Neural progenitor cell (in vitro differentiated cells): ENCODE measurements at regions not wholly inside any gene's neighbourhood (a gene's known extent, or its start where the extent isn't known, plus 50 kb on each side); places are given as distances from the start of the nearest gene placed in this dataset.

Experiments
- DNase-seq: peaks from one replicate; pipeline ENCODE4 v3.0.0-alpha.2; 2016; ENCODE audit warnings: low spot score
- H2AFZ ChIP-seq: fragments of 200-600 bp; sonication (generic); replicated peaks from 2 replicates; pipeline ENCODE4 v1.6.1; 2016; ENCODE audit warnings: antibody characterized with exemption
- H3F3A ChIP-seq: fragments of 200-600 bp; sonication (generic); 2 replicates; pipeline ENCODE4 v1.6.1; 2016; ENCODE audit warnings: antibody characterized with exemption, low read depth
- H3K27ac ChIP-seq: fragments of 200-600 bp; sonication (generic); 2 replicates; pipeline ENCODE4 v1.5.1; 2016; ENCODE audit warnings: mild to moderate bottlenecking
- H3K27me3 ChIP-seq: fragments of 200-600 bp; sonication (generic); 2 replicates; pipeline ENCODE4 v1.6.1; 2016; ENCODE audit warnings: mild to moderate bottlenecking, moderate library complexity
- H3K36me3 ChIP-seq: fragments of 200-600 bp; sonication (generic); 2 replicates; pipeline ENCODE4 v1.5.1; 2016
- H3K4me1 ChIP-seq: fragments of 200-600 bp; sonication (generic); 2 replicates; pipeline ENCODE4 v1.6.1; 2016; ENCODE audit warnings: mixed run types
- H3K4me2 ChIP-seq: fragments of 200-600 bp; sonication (generic); 2 replicates; pipeline ENCODE4 v1.6.1; 2016
- H3K4me3 ChIP-seq: fragments of 200-600 bp; sonication (generic); 2 replicates; pipeline ENCODE4 v1.5.1; 2016
- H3K79me2 ChIP-seq: fragments of 200-600 bp; sonication (generic); 2 replicates; pipeline ENCODE4 v1.6.1; 2016; ENCODE audit warnings: low read depth
- H3K9ac ChIP-seq: fragments of 200-600 bp; sonication (generic); 2 replicates; pipeline ENCODE4 v1.6.1; 2016
- H3K9me3 ChIP-seq: fragments of 200-600 bp; sonication (generic); 2 replicates; pipeline ENCODE4 v1.5.1; 2016; ENCODE audit warnings: low read depth
- H4K20me1 ChIP-seq: fragments of 200-600 bp; sonication (generic); 2 replicates; pipeline ENCODE4 v1.6.1; 2016; ENCODE audit warnings: low read depth
- H3K27ac Mint-ChIP-seq: 3 replicates; pipeline ENCODE4 v1.8.0; 2021; ENCODE audit warnings: mixed read lengths
- H3K27me3 Mint-ChIP-seq: 2 replicates; pipeline ENCODE4 v1.8.0; 2022; ENCODE audit warnings: low read depth, mild to moderate bottlenecking, inconsistent platforms, moderate library complexity, mixed read lengths; ENCODE audit not compliant: insufficient read depth
- H3K36me3 Mint-ChIP-seq: 3 replicates; pipeline ENCODE4 v1.8.0; 2021; ENCODE audit warnings: mixed read lengths
- H3K4me1 Mint-ChIP-seq: 3 replicates; pipeline ENCODE4 v1.8.0; 2021; ENCODE audit warnings: mixed read lengths
- H3K4me3 Mint-ChIP-seq: 3 replicates; pipeline ENCODE4 v1.8.0; 2021; ENCODE audit warnings: mild to moderate bottlenecking, moderate library complexity, mixed read lengths
- H3K9me3 Mint-ChIP-seq: 3 replicates; pipeline ENCODE4 v1.8.0; 2020; ENCODE audit warnings: mixed read lengths
- CTCF ChIP-seq: fragments of 200-600 bp; sonication (generic); IDR thresholded peaks from 2 replicates; pipeline ENCODE4 v1.5.1; 2017; ENCODE audit warnings: antibody characterized with exemption, mild to moderate bottlenecking
- EZH2 ChIP-seq: fragments of 200-600 bp; sonication (generic); IDR thresholded peaks from 2 replicates; pipeline ENCODE4 v1.6.1; 2017; ENCODE audit warnings: antibody characterized with exemption, mild to moderate bottlenecking, moderate library complexity
- EZH2phosphoT487 ChIP-seq: fragments of 200-600 bp; sonication (generic); IDR thresholded peaks from 2 replicates; pipeline ENCODE4 v1.6.1; 2017; ENCODE audit warnings: antibody characterized with exemption

GRCh38 chr11:60633645-60634044 lies 65.8 kb upstream of the MS4A8 start:
- TF ChIP-seq EZH2 (no peak), EZH2phosphoT487 (no peak), CTCF (no peak)
- Mint-ChIP-seq H3K4me1 (no peaks in the 10 kb centered on the region), H3K9me3 (peaks cover 10% of the 10 kb centered on the region), H3K27ac (no peak overlapping the region), H3K36me3 (no peaks in the 10 kb centered on the region), H3K4me3 (no peak overlapping the region), H3K27me3 (peaks cover 4% of the 10 kb centered on the region)
- H3K27ac ChIP-seq = no peak overlapping the region
- H3K4me1 ChIP-seq = no peaks in the 10 kb centered on the region
- H3K4me2 ChIP-seq = no peak overlapping the region
- no peaks in the 10 kb centered on the region for H4K20me1 ChIP-seq
- no peak overlapping the region for H3K4me3 ChIP-seq
- DNase-seq = no peak
- H3K36me3 ChIP-seq = no peaks in the 10 kb centered on the region
- no peaks in the 10 kb centered on the region for H3K9me3 ChIP-seq
- no peak overlapping the region for H3K9ac ChIP-seq
- H3F3A ChIP-seq = no peaks in the 10 kb centered on the region
- H3K27me3 ChIP-seq = no peaks in the 10 kb centered on the region
- H3K79me2 ChIP-seq = no peaks in the 10 kb centered on the region
- H2AFZ ChIP-seq = no peak overlapping the region

- Histone ChIP-seq H3K27me3 (no peaks in the 10 kb centered on the region), H3K9me3 (no peaks in the 10 kb centered on the region), H3K4me2 (no peak overlapping the region), H3F3A (no peaks in the 10 kb centered on the region), H2AFZ (no peak overlapping the region), H3K9ac (no peak overlapping the region), H3K4me1 (no peaks in the 10 kb centered on the region), H3K4me3 (no peak overlapping the region), H3K27ac (no peak overlapping the region), H4K20me1 (no peaks in the 10 kb centered on the region), H3K79me2 (no peaks in the 10 kb centered on the region), H3K36me3 (no peaks in the 10 kb centered on the region)
- Mint-ChIP-seq H3K4me3 (peak overlapping the region; percentile 48), H3K36me3 (no peaks in the 10 kb centered on the region), H3K27me3 (peaks cover 4% of the 10 kb centered on the region), H3K9me3 (peaks cover 10% of the 10 kb centered on the region), H3K27ac (no peak overlapping the region), H3K4me1 (no peaks in the 10 kb centered on the region)
- DNase-seq = peak; percentile 57
- TF ChIP-seq CTCF = peak; percentile 59
- TF ChIP-seq EZH2 = no peak
- no peak for TF ChIP-seq EZH2phosphoT487
These were observed 65.3 kb upstream of the MS4A8 start for GRCh38 chr11:60634126-60634525.

- TF ChIP-seq EZH2phosphoT487 = no peak
- no peak for TF ChIP-seq CTCF
- no peak for TF ChIP-seq EZH2
- DNase-seq = no peak
- Histone ChIP-seq H3K9me3 (no peaks in the 10 kb centered on the region), H3K79me2 (no peaks in the 10 kb centered on the region), H3F3A (no peaks in the 10 kb centered on the region), H3K9ac (no peak overlapping the region), H3K4me1 (no peaks in the 10 kb centered on the region), H3K27ac (no peak overlapping the region), H3K27me3 (no peaks in the 10 kb centered on the region), H3K4me2 (no peak overlapping the region), H4K20me1 (no peaks in the 10 kb centered on the region), H3K36me3 (no peaks in the 10 kb centered on the region), H2AFZ (no peak overlapping the region), H3K4me3 (no peak overlapping the region)
- H3K27me3 Mint-ChIP-seq = no peaks in the 10 kb centered on the region
- H3K4me3 Mint-ChIP-seq = no peak overlapping the region
- H3K4me1 Mint-ChIP-seq = no peaks in the 10 kb centered on the region
- H3K36me3 Mint-ChIP-seq = no peaks in the 10 kb centered on the region
- peaks cover 6% of the 10 kb centered on the region for H3K9me3 Mint-ChIP-seq
- H3K27ac Mint-ChIP-seq = no peak overlapping the region
These were observed 57.5 kb upstream of the MS4A8 start for GRCh38 chr11:60641940-60642339.

GRCh38 chr11:60647087-60647486 lies 52.3 kb upstream of the MS4A8 start:
- Histone ChIP-seq H3F3A (no peaks in the 10 kb centered on the region), H2AFZ (no peak overlapping the region), H3K79me2 (no peaks in the 10 kb centered on the region), H3K4me1 (no peaks in the 10 kb centered on the region), H3K36me3 (no peaks in the 10 kb centered on the region), H3K9ac (no peak overlapping the region), H3K27ac (no peak overlapping the region), H4K20me1 (no peaks in the 10 kb centered on the region), H3K4me2 (no peak overlapping the region), H3K9me3 (no peaks in the 10 kb centered on the region), H3K27me3 (no peaks in the 10 kb centered on the region), H3K4me3 (no peak overlapping the region)
- TF ChIP-seq EZH2phosphoT487 (no peak), CTCF (no peak), EZH2 (no peak)
- no peak overlapping the region for H3K4me3 Mint-ChIP-seq
- peaks cover 7% of the 10 kb centered on the region for H3K9me3 Mint-ChIP-seq
- H3K27me3 Mint-ChIP-seq = no peaks in the 10 kb centered on the region
- no peak for DNase-seq
- no peaks in the 10 kb centered on the region for H3K4me1 Mint-ChIP-seq
- no peak overlapping the region for H3K27ac Mint-ChIP-seq
- no peaks in the 10 kb centered on the region for H3K36me3 Mint-ChIP-seq
